GM10248 (cell line): ENCODE measurements at regions not wholly inside any gene's neighbourhood (a gene's known extent, or its start where the extent isn't known, plus 50 kb on each side); places are given as distances from the start of the nearest gene placed in this dataset.

Experiments
- CTCF ChIA-PET: fragments of 300-600 bp; sonication (Branson Sonifier 250); formaldehyde crosslinking; extraction: SDS; loops from one replicate; lab custom pipeline; 2021; ENCODE audit warnings: antibody characterized with exemption; lab: Yijun Ruan, JAX
- POLR2A ChIA-PET: fragments of 350-650 bp; sonication (Branson Sonifier 250); formaldehyde crosslinking; extraction: SDS; loops from one replicate; lab custom pipeline; 2020; ENCODE audit warnings: antibody characterized with exemption; lab: Yijun Ruan, JAX
- DNase-seq: peaks from one replicate; pipeline ENCODE4 v3.0.0; 2012; ENCODE audit errors: extremely low spot score
- CTCF ChIP-seq: IDR thresholded peaks from 2 replicates; pipeline ENCODE4 v1.5.1; 2012; ENCODE audit warnings: mild to moderate bottlenecking, low read depth; ENCODE audit errors: extremely low read depth, missing control alignments, control extremely low read depth

GRCh38 chr6:67722861-67723261, 912.2 kb upstream of the ADGRB3 start:
- CTCF ChIA-PET, result interaction anchor here (0.9 to 1.0 kb wide), 2 partner anchors 10 to 25 kb away, joined by 3 read pairs; no protein-coding TSS in a partner anchor
- POLR2A ChIA-PET, result no interaction called here
- DNase-seq, result no peak
- no peak for TF ChIP-seq CTCF

DNA sequence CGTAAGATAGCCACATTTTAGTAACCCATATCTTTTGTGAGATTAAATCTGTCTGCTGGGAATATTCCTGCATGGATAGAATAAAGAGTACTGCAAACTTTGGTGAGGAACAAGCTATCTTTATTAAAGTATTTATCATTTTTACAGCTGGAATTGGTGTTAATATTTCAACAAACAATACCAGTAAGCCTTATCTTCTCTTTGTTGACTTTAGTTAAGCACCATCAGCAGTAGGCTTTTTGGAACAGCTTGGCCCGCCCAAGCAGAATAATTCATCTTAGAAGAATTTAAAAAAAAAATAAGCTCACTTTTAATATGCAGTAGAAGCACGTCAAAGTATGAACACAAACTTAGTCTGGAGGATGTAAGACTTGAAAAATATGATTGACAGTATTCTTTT, 917.8 kb upstream of the ADGRB3 start:
- ChIA-PET CTCF (interaction anchor here (1.0 to 1.3 kb wide), 3 partner anchors 14 to 23 kb away, joined by 3 read pairs; no protein-coding TSS in a partner anchor), POLR2A (no interaction called here)
- no peak for TF ChIP-seq CTCF
- no peak for DNase-seq

- ChIA-PET CTCF (interaction anchor here (0.9 to 1.3 kb wide), 2 partner anchors 13 to 15 kb away, joined by 3 read pairs; no protein-coding TSS in a partner anchor), POLR2A (no interaction called here)
- no peak for TF ChIP-seq CTCF
Measured at GRCh38 chr6:67706388-67706787, 928.7 kb upstream of the ADGRB3 start.

DNA sequence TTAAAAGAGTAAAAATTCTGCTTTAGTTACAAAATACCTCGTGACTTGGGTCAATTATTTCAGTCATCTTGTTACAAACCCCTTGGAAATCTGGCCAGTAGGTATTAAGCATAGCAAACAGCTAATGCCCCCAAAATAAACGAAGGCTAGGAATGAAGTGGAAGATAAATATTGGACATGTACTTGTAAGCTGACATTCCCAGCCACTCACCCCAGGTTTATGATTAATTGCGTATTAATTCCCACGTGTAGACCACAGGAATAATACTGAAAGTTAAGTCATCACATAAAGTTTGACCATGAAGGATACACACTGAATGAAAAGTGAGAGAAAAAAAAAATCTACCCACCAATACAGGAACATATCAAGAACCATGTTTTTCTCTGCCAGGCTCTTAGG, 936.5 kb upstream of the ADGRB3 start:
- CTCF ChIA-PET, result interaction anchor here (1.1 to 1.4 kb wide), 2 partner anchors 19 to 25 kb away, joined by 3 read pairs; no protein-coding TSS in a partner anchor

More at GRCh38 chr6:67706388-67706787, 928.7 kb upstream of the ADGRB3 start:
- no peak for DNase-seq

DNA sequence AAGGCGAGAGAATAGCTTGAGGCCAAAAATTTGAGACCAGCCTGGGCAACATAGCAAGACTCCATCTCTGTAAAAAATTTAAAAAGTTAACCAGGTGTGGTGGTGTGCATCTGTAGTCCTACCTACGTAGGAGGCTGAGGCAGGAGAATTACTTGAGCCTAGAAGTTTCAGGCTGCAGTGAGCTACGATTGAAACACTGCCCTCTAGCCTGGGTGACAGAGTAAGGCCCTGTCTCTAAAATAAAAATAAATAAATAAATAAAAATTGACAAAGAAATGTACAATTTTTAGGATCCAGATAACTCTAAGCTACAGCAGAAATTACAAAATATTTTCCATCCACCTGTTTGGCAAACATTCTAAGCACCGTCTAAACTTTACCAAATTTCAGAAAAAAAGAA, 941.0 kb upstream of the ADGRB3 start:
- DNase-seq, result no peak
- no peak for TF ChIP-seq CTCF
- ChIA-PET CTCF (interaction anchor here (1.1 to 1.3 kb wide), 3 partner anchors 8 to 23 kb away, joined by 3 to 4 read pairs (median 3); no protein-coding TSS in a partner anchor), POLR2A (no interaction called here)

More for the DNA sequence above, 936.5 kb upstream of the ADGRB3 start:
- no peak for DNase-seq
- POLR2A ChIA-PET, result no interaction called here
- no peak for TF ChIP-seq CTCF

DNA sequence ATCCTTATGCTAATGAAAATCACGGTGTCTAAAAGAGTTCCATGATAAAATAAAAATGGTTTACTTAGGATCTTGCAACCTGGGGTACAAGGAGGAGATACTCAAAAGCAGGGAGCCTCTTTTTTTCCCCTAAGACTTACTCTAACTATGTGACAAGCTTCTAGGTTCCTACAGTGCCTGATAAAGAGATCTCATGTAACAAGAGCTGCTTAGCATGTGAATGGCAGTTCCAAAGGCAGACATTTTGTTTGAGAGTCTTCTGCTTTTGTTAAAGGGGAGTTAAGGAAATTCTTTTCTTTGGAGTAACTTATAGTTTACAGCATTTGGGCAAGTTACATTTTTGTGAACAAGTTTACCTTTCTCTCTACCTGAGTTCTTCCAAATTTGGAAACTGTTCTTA, 945.8 kb upstream of the ADGRB3 start:
- POLR2A ChIA-PET, result no interaction called here
- CTCF ChIA-PET, result no interaction called here
- no peak for DNase-seq
- no peak for TF ChIP-seq CTCF
